ENCODE measurements at regions not wholly inside any gene's neighbourhood (a gene's known extent, or its start where the extent isn't known, plus 50 kb on each side); places are given as distances from the start of the nearest gene placed in this dataset.

DNA sequence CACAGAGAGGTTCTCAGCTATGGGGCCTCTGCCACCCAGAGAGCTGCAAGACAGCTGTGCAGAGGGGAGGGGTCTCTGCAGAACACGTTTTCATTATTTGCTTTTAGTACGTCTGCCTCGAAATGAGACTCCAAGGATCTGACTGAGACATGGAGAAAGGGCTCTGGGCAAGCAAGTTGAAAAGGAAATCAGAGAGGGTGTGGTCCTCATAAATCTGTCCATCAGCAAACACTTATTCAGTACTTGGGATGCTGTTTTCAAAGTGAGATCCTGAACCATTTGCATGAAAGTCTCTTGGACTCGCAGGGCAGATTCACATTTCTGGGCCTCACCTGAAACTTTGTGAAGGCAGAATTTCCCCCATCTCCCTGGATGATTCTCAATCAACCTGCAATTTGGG lies 197.4 kb upstream of the GALNT2 start:
- Histone ChIP-seq H3K27me3 (ENCODE audit: control insufficient read depth, insufficient read depth, low read length) (no peaks in the 10 kb centered on the region), H3K4me1 (ENCODE audit: control insufficient read depth, insufficient read depth, low read length) (no peaks in the 10 kb centered on the region), H3K9me3 (ENCODE audit: control insufficient read depth, insufficient read depth, low read length) (no peaks in the 10 kb centered on the region), H3K27ac (ENCODE audit: low read length) (no peak overlapping the region), H3K4me3 (ENCODE audit: low read length) (no peak overlapping the region), H3K36me3 (ENCODE audit: control insufficient read depth, insufficient read depth, low read length) (no peaks in the 10 kb centered on the region)
- Mint-ChIP-seq H3K4me3 (no peak overlapping the region), H3K9me3 (no peaks in the 10 kb centered on the region), H3K36me3 (no peaks in the 10 kb centered on the region), H3K27me3 (ENCODE audit: low read depth in 2 of 2) (peaks cover 0 to 3% of the 10 kb centered on the region in 2 donors), H3K4me1 (no peaks in the 10 kb centered on the region), H3K27ac (no peak overlapping the region)
- intact Hi-C loops (cut with micrococcal nuclease): no loop called here
- TF ChIP-seq, protein P1, sequence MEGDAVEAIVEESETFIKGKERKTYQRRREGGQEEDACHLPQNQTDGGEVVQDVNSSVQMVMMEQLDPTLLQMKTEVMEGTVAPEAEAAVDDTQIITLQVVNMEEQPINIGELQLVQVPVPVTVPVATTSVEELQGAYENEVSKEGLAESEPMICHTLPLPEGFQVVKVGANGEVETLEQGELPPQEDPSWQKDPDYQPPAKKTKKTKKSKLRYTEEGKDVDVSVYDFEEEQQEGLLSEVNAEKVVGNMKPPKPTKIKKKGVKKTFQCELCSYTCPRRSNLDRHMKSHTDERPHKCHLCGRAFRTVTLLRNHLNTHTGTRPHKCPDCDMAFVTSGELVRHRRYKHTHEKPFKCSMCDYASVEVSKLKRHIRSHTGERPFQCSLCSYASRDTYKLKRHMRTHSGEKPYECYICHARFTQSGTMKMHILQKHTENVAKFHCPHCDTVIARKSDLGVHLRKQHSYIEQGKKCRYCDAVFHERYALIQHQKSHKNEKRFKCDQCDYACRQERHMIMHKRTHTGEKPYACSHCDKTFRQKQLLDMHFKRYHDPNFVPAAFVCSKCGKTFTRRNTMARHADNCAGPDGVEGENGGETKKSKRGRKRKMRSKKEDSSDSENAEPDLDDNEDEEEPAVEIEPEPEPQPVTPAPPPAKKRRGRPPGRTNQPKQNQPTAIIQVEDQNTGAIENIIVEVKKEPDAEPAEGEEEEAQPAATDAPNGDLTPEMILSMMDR (IDR thresholded peaks at IDR 0.05): no peak
- no peak for DNase-seq
- ATAC-seq: no peak
- WGBS (ENCODE audit: insufficient coverage): 83% methylated on average over 4 of the region's 4 CpGs

DNA sequence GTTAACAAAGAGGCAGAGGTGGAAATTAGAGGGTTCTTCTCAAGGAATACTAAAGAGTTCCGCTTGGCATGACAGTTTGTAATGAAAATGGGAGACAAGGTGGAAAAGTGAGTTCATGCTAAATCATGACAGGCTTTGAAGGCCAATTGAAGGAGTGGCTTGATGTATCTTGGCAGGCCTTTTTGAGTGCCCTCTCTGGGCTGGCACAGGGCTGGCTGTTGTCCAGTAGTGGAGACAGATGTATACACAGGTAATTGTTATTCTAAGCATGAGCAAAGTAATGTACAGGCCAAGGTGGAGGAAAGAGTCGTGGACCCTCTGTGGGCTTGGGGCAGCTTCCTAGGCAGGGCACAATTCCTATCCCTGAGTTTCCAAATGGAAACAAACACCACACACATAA lies 196.7 kb upstream of the GALNT2 start:
- H3K27ac ChIP-seq (ENCODE audit: low read length): no peak overlapping the region
- H3K4me3 Mint-ChIP-seq: no peak overlapping the region
- intact Hi-C loops (cut with micrococcal nuclease): no loop called here
- no peaks in the 10 kb centered on the region for H3K9me3 ChIP-seq (ENCODE audit: control insufficient read depth, insufficient read depth, low read length)
- H3K4me1 Mint-ChIP-seq: no peaks in the 10 kb centered on the region
- H3K36me3 ChIP-seq (ENCODE audit: control insufficient read depth, insufficient read depth, low read length): no peaks in the 10 kb centered on the region
- 99% methylated on average over 2 of the region's 2 CpGs for WGBS (ENCODE audit: insufficient coverage)
- H3K36me3 Mint-ChIP-seq: no peaks in the 10 kb centered on the region
- H3K27me3 Mint-ChIP-seq (ENCODE audit: low read depth in 2 of 2): peaks cover 0 to 3% of the 10 kb centered on the region in 2 donors
- H3K27ac Mint-ChIP-seq: no peak overlapping the region
- no peaks in the 10 kb centered on the region for H3K4me1 ChIP-seq (ENCODE audit: control insufficient read depth, insufficient read depth, low read length)
- H3K27me3 ChIP-seq (ENCODE audit: control insufficient read depth, insufficient read depth, low read length): no peaks in the 10 kb centered on the region
- TF ChIP-seq, protein P1 (IDR thresholded peaks at IDR 0.05): no peak
- ATAC-seq (no peak), DNase-seq (no peak)
- no peak overlapping the region for H3K4me3 ChIP-seq (ENCODE audit: low read length)
- H3K9me3 Mint-ChIP-seq: no peaks in the 10 kb centered on the region

DNA sequence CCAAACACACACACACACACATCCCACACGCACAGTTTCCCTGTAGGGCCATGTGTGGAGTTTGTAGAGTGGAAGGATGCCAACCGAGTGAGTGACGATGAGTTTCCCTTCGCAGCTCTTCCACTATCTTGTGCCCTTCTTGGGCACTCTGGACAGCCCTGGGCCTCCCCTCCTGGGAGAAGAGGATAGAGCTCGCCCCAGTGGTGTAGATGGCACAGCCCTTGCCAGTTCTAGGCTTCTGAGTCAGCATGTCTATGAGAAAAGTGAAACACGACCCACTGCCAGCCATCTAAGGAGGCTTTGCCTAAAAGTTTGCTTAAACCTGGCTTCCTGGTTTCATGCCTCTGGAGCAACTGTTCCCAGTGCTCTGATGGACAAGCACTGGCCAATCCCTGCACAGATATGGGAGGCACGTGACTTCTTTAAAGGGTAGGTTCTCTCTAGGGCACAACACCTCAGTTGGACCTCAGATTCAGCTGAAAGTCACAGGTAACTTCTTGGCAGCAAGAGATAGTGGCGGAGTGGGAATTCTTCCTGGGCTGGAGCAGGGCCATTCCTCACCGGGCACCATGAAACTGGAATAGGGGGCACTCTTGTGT lies 195.9 kb upstream of the GALNT2 start:
- WGBS (ENCODE audit: insufficient coverage): 88% methylated on average over 8 of the region's 9 CpGs
- no peak overlapping the region for H3K4me3 ChIP-seq (ENCODE audit: low read length)
- no peak overlapping the region for H3K27ac ChIP-seq (ENCODE audit: low read length)
- DNase-seq: no peak
- Mint-ChIP-seq H3K27ac (no peak overlapping the region), H3K36me3 (no peaks in the 10 kb centered on the region), H3K27me3 (ENCODE audit: low read depth in 2 of 2) (peaks cover 0 to 3% of the 10 kb centered on the region in 2 donors), H3K9me3 (no peaks in the 10 kb centered on the region), H3K4me3 (no peak overlapping the region), H3K4me1 (no peaks in the 10 kb centered on the region)
- H3K27me3 ChIP-seq (ENCODE audit: control insufficient read depth, insufficient read depth, low read length): no peaks in the 10 kb centered on the region
- no peaks in the 10 kb centered on the region for H3K4me1 ChIP-seq (ENCODE audit: control insufficient read depth, insufficient read depth, low read length)
- TF ChIP-seq, protein P1 (IDR thresholded peaks at IDR 0.05): no peak
- ATAC-seq: no peak
- intact Hi-C loops (cut with micrococcal nuclease): no loop called here
- no peaks in the 10 kb centered on the region for H3K9me3 ChIP-seq (ENCODE audit: control insufficient read depth, insufficient read depth, low read length)
- no peaks in the 10 kb centered on the region for H3K36me3 ChIP-seq (ENCODE audit: control insufficient read depth, insufficient read depth, low read length)

DNA sequence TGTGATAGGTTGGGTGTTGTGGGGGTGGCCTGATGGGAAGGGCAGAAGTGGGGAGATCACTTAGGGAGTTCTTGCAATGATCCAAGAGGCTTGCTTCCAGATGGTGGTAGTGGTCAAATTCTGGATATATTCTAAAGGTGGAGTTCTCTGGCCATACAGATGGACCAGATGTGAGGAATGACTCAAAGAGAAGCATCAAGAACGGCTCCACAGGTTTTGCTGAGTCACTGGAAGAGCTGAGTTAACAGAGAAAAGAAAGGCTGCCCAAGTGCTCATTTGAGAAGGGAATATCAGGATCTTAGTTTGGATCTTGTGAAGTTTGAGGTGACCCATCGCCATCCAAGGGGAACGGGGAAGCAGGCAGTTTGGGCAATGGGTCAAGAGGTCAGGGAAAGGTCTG lies 192.9 kb upstream of the GALNT2 start:
- H3K4me1 Mint-ChIP-seq: no peaks in the 10 kb centered on the region
- no peaks in the 10 kb centered on the region for H3K9me3 Mint-ChIP-seq
- no peaks in the 10 kb centered on the region for H3K9me3 ChIP-seq (ENCODE audit: control insufficient read depth, insufficient read depth, low read length)
- DNase-seq (no peak), ATAC-seq (no peak)
- TF ChIP-seq, protein P1 (IDR thresholded peaks at IDR 0.05): no peak
- WGBS (ENCODE audit: insufficient coverage): 77% methylated on average over 3 of the region's 3 CpGs
- peaks cover 7 to 10% of the 10 kb centered on the region in 2 donors for H3K27me3 Mint-ChIP-seq (ENCODE audit: low read depth in 2 of 2)
- no peaks in the 10 kb centered on the region for H3K4me1 ChIP-seq (ENCODE audit: control insufficient read depth, insufficient read depth, low read length)
- H3K27me3 ChIP-seq (ENCODE audit: control insufficient read depth, insufficient read depth, low read length): no peaks in the 10 kb centered on the region
- H3K36me3 Mint-ChIP-seq: no peaks in the 10 kb centered on the region
- no peak overlapping the region for H3K4me3 Mint-ChIP-seq
- intact Hi-C loops (cut with micrococcal nuclease): no loop called here
- no peak overlapping the region for H3K4me3 ChIP-seq (ENCODE audit: low read length)
- no peak overlapping the region for H3K27ac ChIP-seq (ENCODE audit: low read length)
- H3K36me3 ChIP-seq (ENCODE audit: control insufficient read depth, insufficient read depth, low read length): no peaks in the 10 kb centered on the region
- H3K27ac Mint-ChIP-seq: no peak overlapping the region
